Hematopoietic multipotent progenitor cell treated with erythropoietin and hydrocortisone succinate and interleukin-3 and kit ligand, for 8 days (in vitro differentiated cells): ENCODE measurements at regions not wholly inside any gene's neighbourhood (a gene's known extent, or its start where the extent isn't known, plus 50 kb on each side); places are given as distances from the start of the nearest gene placed in this dataset.
"Not testable (repeated sequence)": the region's sequence is repeated elsewhere in the genome, so short reads cannot be mapped to it uniquely, and the experiment has no call there.

Experiments used
- DNase-seq: peaks from one replicate; pipeline ENCODE4 v3.0.0-alpha.2; 2015

DNA sequence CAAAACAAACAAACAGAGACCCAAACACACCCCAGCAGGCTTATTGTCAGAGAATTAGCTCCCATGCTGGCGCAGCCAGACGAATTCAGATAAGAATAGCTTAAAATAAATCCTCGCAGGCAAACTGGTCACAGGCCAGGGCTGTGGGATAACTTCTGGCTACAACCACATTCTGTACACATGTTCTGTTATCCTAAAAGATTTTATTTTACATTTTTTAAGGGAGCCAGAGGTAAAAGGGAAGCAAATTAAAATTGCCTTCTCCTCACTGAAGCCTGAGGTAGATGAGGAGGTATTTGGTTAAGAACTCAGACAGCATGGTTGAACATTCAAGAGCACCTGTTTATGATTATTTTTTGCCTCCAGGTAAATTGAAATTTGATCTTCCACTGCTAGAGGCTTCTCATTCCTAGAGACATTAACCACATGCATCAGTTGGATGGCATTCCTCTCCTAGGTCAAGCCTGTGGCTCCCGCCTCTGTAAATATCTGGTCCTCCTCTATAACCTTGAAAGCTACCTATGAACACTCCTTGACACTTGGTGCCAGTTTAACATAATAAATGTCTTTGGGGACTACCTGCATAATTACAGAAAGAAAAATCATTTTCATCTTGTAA is 190.3 kb downstream of the SATB1 start:
- no peak for DNase-seq

DNA sequence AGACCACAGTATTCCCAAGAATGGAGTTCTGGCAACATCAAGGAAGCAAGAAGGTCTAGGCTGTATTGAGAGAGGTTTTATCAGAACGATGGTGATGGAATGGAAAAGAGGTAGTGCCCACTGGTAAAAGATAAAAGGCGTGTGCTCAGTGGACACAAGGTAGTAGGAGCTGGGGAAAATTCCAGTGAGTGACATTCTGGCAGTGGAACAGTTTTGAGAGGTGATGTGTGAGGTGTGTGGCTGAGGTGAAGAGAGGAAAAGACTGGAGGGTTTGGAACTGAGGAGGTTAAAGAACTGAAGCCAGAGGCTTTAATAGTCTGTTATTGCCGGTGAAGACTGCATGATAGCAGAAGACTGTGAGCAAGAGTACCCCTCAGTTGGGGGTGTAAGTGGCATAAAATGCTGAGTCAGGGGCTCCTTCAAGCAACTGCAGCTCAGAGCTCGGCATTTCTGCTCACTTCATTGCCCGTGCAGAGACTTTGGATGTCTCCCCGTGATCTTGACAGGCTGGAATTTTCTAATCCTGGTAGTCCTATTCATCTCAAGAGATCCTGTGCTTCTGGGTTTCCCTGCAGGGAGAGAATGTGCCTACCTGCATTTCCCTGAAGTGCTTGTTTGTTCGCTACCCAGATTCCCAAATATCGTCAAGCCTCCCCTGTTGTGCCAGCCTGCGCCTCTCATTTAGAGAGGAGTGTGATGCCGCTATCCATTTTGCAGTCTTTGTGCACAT is 191.0 kb downstream of the SATB1 start:
- DNase-seq = no peak

- no peak for DNase-seq
Observed at GRCh38 chr3:18232317-18232716, 192.8 kb downstream of the SATB1 start.

DNA sequence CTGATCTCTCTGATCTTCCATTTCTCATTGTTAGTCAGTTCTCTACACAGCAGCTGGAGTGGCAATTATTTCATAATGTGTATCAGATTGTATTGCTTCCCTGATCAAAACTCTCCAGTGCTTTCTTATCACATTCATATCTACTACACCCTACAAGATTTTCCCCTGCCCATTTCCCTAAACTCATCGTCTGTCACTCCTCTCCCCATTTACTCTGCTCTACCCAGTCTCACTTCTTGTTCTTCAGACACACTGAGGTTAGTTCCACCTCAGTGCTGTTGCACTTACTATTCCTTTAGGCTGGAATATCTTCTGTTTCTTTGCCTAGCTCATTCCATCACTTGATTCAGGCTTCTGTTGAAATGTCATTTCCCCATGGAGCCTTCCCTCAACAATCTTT is 197.1 kb downstream of the SATB1 start:
- no peak for DNase-seq

GRCh38 chr3:18225709-18226108 is 199.4 kb downstream of the SATB1 start:
- no peak for DNase-seq

DNA sequence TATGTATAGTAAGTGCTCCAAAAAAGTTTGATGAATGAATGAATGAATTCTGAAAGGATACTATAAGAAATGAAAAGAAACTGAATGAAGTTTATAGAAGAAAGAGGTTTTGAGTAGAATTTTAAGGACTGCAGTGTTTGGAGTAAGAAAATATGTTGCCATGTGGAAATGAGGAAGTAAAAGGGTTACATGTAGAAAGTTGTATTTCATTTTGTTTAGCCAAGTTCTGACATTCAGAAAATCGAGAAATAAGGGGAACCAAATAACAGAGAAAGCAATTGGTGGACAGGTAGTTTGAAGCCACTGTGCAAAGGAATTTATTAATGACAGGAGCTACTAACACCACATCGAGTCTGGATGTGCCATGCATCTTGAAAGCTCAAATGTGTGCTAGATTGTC is 200.7 kb downstream of the SATB1 start:
- no peak for DNase-seq

- no peak for DNase-seq
Observed at GRCh38 chr3:18223974-18224373, 201.2 kb downstream of the SATB1 start.

GRCh38 chr3:18223571-18223970 is 201.6 kb downstream of the SATB1 start:
- no peak for DNase-seq

DNA sequence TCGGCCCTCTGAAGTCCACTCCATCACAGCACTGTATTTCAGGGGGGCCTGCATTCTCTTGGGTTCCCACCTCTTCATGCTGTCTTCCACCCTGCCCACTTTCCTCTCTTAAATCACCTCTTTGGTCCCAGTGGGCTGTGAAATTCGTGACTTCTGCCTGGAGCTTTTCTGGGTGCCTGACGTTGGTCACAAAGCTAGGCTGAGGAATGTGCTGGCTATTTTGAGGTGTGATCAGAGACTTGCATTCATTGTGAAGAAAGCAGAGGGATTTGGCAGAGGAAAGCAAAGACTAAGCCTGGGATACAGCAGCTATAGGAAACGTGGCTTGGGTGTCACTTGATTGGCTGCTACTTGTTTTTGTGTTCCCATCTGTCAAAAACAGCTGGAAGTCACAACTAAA is 202.5 kb downstream of the SATB1 start:
- no peak for DNase-seq

- DNase-seq = no peak
Observed at GRCh38 chr3:18217507-18218174, 207.5 kb downstream of the SATB1 start.

GRCh38 chr3:18216996-18217395 is 208.1 kb downstream of the SATB1 start:
- DNase-seq = no peak

DNA sequence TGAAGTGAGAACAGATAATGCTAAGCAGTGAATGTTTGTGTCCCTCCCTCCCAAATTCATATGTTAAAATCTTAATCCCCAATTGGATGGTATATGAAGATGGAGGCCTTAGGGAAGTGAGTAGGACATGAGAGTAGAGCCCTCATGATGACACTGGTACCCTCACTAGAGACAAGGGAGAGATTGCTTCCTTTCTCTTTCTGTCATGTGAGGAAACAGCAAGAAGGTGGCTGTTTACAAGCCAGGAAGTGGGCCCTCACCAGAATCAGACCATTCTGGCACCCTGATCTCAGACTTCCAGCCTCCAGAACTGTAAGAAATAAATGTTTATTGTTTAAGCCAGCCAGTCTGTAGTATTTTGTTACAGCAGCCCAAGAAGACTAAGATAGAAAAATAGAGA is 209.5 kb downstream of the SATB1 start:
- DNase-seq = no peak

DNA sequence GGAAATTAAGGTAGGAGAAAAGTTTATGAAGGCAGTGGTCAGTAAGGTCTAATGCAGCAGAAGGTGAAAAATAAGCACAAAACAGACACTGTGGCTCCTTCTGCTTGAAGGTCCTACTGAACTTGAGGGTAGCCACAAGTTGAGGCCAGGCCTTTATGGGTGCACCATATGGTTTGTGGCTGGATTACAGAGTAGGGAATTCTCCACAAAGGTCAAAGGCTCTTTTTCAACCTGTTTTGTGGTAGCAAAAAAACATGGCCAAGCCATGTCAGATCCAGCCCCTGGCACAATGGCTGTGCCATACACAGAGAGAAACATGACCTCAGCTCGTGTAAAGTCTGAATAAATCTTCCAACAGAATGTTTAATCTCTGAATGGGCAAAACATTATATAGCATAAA is 214.0 kb downstream of the SATB1 start:
- no peak for DNase-seq

- DNase-seq = peak; percentile 69
Observed at GRCh38 chr3:18208856-18209255, 216.3 kb downstream of the SATB1 start.

- no peak for DNase-seq
Observed at GRCh38 chr3:18208091-18208490, 217.0 kb downstream of the SATB1 start.

DNA sequence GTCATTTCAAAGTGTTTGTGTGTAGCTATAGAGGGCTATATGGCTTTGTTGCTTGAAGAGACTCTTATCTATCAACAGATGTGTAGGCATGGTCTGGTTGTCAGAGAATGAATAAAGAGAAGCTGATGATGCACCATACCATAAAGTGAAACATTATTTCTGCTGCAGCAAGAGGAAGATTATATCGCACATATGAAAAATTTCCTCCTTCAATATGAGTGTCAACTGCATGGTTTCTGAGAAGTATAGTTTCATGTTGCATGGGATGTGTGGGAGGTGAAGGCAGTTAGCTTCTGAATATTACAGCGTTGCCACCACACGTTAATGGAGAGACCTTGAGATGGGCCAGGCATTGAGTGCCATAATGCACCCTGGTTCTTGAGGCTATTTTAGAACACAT is 217.9 kb downstream of the SATB1 start:
- no peak for DNase-seq

- not testable (repeated sequence) for DNase-seq
Observed at GRCh38 chr3:18205701-18206100, 219.4 kb downstream of the SATB1 start.

DNA sequence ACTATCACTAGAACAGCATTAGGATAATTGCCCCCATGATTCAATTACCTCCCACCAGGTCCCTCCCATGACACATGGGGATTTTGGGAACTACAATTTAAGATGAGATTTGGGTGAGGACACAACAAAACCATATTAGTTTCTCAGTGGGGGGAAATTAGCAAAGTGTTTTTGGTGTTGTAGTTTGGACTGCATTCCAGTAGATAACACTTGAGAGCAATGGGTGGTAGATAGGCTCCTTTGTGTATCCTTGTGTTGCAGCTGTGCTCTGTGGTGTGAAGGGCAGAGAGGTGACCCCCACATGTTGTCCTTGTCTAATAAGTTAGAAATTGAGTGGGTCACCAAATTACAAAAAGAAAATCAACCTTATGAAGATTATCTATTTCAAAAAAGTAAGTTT is 223.8 kb downstream of the SATB1 start:
- no peak for DNase-seq

DNA sequence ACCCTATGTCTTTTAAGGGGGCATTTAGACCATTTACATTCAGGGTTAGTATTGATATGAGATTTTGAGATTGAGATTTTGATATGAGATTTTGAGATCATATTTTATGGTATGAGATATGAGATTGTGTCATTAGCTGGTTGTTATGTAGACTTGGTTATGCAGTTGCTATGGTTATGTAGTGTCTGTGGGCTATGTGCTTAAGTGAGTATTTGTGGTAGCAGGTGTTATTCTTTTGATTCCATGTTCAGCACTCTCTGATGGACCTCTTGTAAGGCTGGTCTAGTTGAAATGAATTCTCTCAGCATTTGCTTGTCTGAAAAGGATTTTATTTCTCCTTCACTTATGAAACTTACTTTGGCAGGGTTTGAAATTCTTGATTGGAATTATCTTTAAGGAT is 225.4 kb downstream of the SATB1 start:
- DNase-seq = no peak

- no peak for DNase-seq
Observed at GRCh38 chr3:18195836-18196235, 229.3 kb downstream of the SATB1 start.

DNA sequence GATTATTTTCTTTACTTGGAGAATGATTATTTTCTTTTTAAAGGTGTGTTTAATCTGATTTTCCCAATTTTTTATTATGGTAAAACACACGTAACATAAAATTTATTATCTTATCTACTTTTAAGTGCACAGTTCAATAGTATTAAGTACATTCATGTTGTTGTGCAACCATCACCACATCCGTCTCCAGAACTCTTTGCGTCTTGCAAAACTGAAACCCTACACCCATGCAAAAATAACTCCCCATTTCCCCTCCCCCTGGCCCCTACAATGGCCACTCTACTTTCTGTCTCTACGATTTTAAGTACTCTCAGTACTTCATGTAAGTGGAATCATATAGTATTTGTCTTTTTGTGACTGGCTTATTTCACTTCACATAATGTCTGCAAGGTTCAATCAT is 230.7 kb downstream of the SATB1 start:
- no peak for DNase-seq

DNA sequence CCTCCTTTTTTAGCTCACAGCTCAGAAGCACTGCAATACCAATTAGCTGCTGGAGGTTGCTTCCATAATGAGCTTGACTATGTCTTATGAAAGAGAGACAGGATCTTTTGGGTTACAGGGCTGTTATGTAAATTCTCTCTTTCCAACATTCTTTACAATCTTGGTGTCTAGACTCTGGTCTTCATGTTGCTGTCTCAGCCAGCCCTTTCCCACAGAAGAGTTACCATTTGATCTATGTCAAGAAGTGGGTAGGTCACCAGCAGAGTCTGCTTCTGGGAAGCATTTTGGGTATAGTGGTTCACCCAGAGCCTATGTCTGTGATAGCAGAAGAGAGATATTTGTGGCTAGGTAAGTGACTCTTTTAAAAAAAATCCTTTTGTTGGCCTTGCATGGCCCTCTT is 234.5 kb downstream of the SATB1 start:
- no peak for DNase-seq

- no peak for DNase-seq
Observed at GRCh38 chr3:18189282-18190050, 235.7 kb downstream of the SATB1 start.

- DNase-seq = no peak
Observed at GRCh38 chr3:18188491-18188890, 236.6 kb downstream of the SATB1 start.
